ENCODE measurements at regions not wholly inside any gene's neighbourhood (a gene's known extent, or its start where the extent isn't known, plus 50 kb on each side); places are given as distances from the start of the nearest gene placed in this dataset.

DNA sequence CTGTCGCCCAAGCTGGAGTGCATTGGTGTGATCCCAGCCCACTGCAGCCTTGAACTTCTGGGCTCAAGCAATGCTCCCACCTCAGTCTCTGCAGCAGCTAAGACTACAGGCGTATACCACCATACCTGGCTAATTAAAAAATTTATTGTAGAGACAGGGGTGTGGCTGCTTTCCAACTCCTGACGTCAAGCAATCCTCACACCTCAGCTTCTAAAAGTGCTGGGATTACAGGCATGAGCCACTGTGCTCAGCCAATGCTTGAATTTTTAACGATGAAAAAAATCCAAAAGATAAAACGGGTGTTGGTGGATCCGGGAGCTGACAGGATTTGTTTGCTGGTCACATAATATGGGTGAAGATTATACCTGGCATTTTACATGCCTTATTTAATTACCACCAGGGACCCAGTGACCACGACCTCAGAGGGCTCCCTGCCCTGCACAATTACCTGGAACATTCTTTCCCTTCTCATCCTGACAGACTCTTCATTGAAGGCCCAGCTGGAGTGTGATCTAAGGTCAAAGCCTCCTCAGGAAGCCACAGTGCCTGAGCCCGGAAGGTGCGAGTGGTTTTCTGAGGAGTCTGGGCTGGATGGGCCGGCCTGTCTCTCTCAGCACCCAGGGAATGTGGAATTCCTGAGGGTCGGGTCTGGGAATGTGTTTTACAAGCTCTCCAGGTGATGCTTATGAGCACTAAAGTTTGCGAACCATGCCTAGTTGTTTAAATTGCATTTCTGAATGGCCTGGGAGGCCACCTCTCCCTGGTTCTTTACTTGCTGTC, 193.3 kb downstream of the USP12 start:
- no peak for TF ChIP-seq POLR2AphosphoS5 (IDR thresholded peaks at IDR 0.05)
- Histone ChIP-seq H3K4me1 (peaks cover 0 to 4% (median 0%) of the 10 kb centered on the region in 6 donors), H3K4me3 (no peak overlapping the region), H3K36me3 (no peaks in the 10 kb centered on the region), H3K27ac (no peak overlapping the region), H3K27me3 (replicated peaks in 1 of 7) (peaks cover 0 to 1% (median 0%) of the 10 kb centered on the region in 7 donors), H3K9me3 (no peaks in the 10 kb centered on the region)
- DNase-seq = no peak
- intact Hi-C loops (cut with DNase I; ENCODE audit: low total_unique reads) = no loop called here
- WGBS, 5 donors = 62 to 78% (median 67%) methylated on average over 12 of the region's 12 CpGs

DNA sequence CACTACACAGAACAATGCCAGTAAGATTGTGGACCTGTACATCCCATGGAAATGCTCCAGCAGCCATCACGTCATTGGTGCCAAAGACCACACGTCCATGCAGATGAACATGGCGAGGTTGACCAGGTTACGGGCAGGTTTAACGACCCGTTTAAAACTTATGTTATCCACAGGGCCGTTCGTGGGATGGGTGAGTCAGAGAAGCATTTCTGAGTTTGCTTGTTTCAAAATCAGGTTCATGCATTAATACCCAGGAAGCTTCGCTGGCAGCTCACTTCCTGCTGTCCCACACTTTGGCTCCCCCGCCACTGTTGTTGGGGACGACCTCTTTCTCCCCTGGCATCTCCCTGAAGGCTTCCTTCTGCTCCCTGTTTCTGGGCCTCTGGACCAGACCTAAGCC, 194.1 kb downstream of the USP12 start:
- H3K27me3 ChIP-seq (replicated peaks in 1 of 7) = no peaks in the 10 kb centered on the region
- DNase-seq = peak; percentile 56
- no peaks in the 10 kb centered on the region for H3K4me1 ChIP-seq
- intact Hi-C loops (cut with DNase I; ENCODE audit: low total_unique reads) = no loop called here
- H3K4me3 ChIP-seq = no peak overlapping the region
- H3K27ac ChIP-seq = no peak overlapping the region
- TF ChIP-seq, protein P1, sequence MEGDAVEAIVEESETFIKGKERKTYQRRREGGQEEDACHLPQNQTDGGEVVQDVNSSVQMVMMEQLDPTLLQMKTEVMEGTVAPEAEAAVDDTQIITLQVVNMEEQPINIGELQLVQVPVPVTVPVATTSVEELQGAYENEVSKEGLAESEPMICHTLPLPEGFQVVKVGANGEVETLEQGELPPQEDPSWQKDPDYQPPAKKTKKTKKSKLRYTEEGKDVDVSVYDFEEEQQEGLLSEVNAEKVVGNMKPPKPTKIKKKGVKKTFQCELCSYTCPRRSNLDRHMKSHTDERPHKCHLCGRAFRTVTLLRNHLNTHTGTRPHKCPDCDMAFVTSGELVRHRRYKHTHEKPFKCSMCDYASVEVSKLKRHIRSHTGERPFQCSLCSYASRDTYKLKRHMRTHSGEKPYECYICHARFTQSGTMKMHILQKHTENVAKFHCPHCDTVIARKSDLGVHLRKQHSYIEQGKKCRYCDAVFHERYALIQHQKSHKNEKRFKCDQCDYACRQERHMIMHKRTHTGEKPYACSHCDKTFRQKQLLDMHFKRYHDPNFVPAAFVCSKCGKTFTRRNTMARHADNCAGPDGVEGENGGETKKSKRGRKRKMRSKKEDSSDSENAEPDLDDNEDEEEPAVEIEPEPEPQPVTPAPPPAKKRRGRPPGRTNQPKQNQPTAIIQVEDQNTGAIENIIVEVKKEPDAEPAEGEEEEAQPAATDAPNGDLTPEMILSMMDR (IDR thresholded peaks at IDR 0.05 in 8 of 11, conservative IDR thresholded peaks at IDR 0.05 in 3 of 11) = no peak
- no peak for TF ChIP-seq POLR2AphosphoS5 (IDR thresholded peaks at IDR 0.05)
- TF ChIP-seq POLR2A (IDR thresholded peaks at IDR 0.05) = no peak
- H3K9me3 ChIP-seq = no peaks in the 10 kb centered on the region
- WGBS, 5 donors = 26 to 41% (median 33%) methylated on average over 11 of the region's 11 CpGs
- H3K36me3 ChIP-seq = no peaks in the 10 kb centered on the region

DNA sequence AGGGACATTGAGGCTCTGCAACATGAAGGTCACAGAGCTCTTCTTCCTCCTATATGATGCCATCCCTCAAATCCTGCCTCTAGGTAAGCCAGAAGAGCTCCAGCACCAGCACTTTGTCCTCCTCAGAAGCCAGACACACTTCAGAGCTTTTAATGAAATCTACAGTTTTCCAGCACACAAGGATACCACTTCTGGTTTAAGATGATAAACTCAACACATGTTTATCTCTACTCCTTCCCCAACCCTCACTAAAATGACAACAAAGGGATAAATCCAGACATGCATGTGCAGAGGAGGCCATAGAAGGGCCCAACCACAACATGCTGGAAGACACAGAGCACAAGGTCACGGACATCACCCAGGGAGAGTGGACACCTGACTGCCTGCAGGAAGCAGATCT, 195.3 kb downstream of the USP12 start:
- Histone ChIP-seq H3K4me3 (no peak overlapping the region), H3K27ac (no peak overlapping the region), H3K9me3 (no peaks in the 10 kb centered on the region), H3K36me3 (no peaks in the 10 kb centered on the region), H3K4me1 (no peaks in the 10 kb centered on the region), H3K27me3 (replicated peaks in 1 of 7) (no peaks in the 10 kb centered on the region)
- intact Hi-C loops (cut with DNase I; ENCODE audit: low total_unique reads) = no loop called here
- DNase-seq = no peak
- 76 to 97% (median 88%) methylated on average over 1 of the region's 1 CpG for WGBS, 5 donors
- no peak for TF ChIP-seq POLR2AphosphoS5 (IDR thresholded peaks at IDR 0.05)
- TF ChIP-seq, protein P1 (IDR thresholded peaks at IDR 0.05 in 8 of 11, conservative IDR thresholded peaks at IDR 0.05 in 3 of 11) = no peak
- no peak for TF ChIP-seq POLR2A (IDR thresholded peaks at IDR 0.05)

DNA sequence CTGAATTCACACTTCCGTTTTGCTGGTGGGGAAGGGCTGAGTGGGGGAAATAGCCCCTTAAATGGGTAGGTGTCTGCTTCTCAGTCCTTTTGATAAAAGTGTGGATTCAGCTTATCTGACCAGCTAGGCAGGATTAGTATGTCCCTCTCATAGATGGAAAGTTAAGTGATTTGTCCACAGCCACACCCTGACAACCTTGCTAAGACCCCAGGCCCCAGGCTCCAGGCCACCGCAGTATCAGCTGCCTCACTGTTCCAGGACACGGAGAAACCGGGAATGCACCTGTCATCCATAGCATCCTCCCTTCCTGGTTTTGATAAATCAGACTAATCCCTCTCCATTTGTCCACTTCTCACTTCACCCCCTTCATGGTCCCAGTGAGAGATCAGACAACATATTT, 197.7 kb downstream of the USP12 start:
- Histone ChIP-seq H3K36me3 (no peaks in the 10 kb centered on the region), H3K9me3 (no peaks in the 10 kb centered on the region), H3K4me1 (peaks cover 0 to 5% (median under 1%) of the 10 kb centered on the region in 6 donors), H3K27ac (no peak overlapping the region), H3K27me3 (replicated peaks in 1 of 7) (no peaks in the 10 kb centered on the region), H3K4me3 (no peak overlapping the region)
- intact Hi-C loops (cut with DNase I; ENCODE audit: low total_unique reads) = no loop called here
- 57 to 88% (median 83%) methylated on average over 4 of the region's 4 CpGs for WGBS, 5 donors
- TF ChIP-seq, protein P1 (IDR thresholded peaks at IDR 0.05 in 8 of 11, conservative IDR thresholded peaks at IDR 0.05 in 3 of 11) = no peak
- TF ChIP-seq POLR2A (IDR thresholded peaks at IDR 0.05) (no peak), POLR2AphosphoS5 (IDR thresholded peaks at IDR 0.05) (no peak)
- DNase-seq = peak; percentile 50
